Breast epithelium (tissue), 4 donors: ENCODE measurements at regions not wholly inside any gene's neighbourhood (a gene's known extent, or its start where the extent isn't known, plus 50 kb on each side); places are given as distances from the start of the nearest gene placed in this dataset.

Experiments
- DNase-seq, 2 donors: peaks; one replicate each; pipeline ENCODE4 v3.0.0-alpha.2; 2019; ENCODE audit warnings: low spot score in 2 of 2
- H3K27ac ChIP-seq, 2 donors: fragments of 200-600 bp; sonication (generic) in 1 of 2; one replicate each; pipeline ENCODE4 v1.5.1; 2016 to 2019; ENCODE audit warnings: mild to moderate bottlenecking in 1 of 2
- H3K27me3 ChIP-seq, 2 donors: fragments of 200-600 bp; sonication (generic) in 1 of 2; one replicate each; pipeline versions ENCODE4 v1.5.1 to v1.6.0; 2017 to 2019; ENCODE audit warnings: control low read depth in 1 of 2, mild to moderate bottlenecking in 1 of 2
- H3K36me3 ChIP-seq: fragments of 200-600 bp; one replicate; pipeline ENCODE4 v1.5.1; 2019
- H3K4me1 ChIP-seq, 2 donors: fragments of 200-600 bp; sonication (generic); one replicate each; pipeline ENCODE4 v1.5.1; 2016 to 2019; ENCODE audit warnings: control low read depth in 1 of 2
- H3K4me3 ChIP-seq, 3 donors: fragments of 200-600 bp; sonication (generic); 1 replicate in 2 of 3; 2 replicates in 1 of 3; pipeline ENCODE4 v1.5.1; 2016 to 2019; ENCODE audit warnings: mild to moderate bottlenecking in 3 of 3, moderate library complexity in 2 of 3
- H3K9me3 ChIP-seq, 2 donors: fragments of 200-600 bp; sonication (generic) in 1 of 2; one replicate each; pipeline ENCODE4 v1.5.1; 2016 to 2019; ENCODE audit warnings: control low read depth in 1 of 2
- CTCF ChIP-seq, 3 donors: fragments of 450-650 bp; IDR thresholded peaks; one replicate each; pipeline ENCODE4 v1.5.1; 2016 to 2017; ENCODE audit warnings: antibody characterized with exemption in 3 of 3, mild to moderate bottlenecking in 3 of 3, moderate library complexity in 3 of 3
- POLR2A ChIP-seq: fragments of 450-650 bp; IDR thresholded peaks from one replicate; pipeline ENCODE4 v1.6.1; 2016; ENCODE audit warnings: antibody characterized with exemption, mild to moderate bottlenecking, moderate library complexity
- POLR2AphosphoS5 ChIP-seq, 3 donors: sonication (generic); formaldehyde crosslinking; IDR thresholded peaks; one replicate each; pipeline ENCODE4 v1.6.1; 2017; ENCODE audit warnings: antibody characterized with exemption in 3 of 3
- intact Hi-C: fragments of 100-400 bp; cut with DNase I; formaldehyde crosslinking; loops from one replicate; pipeline ENCODE4 v1.15.1; 2023; ENCODE audit warnings: low total_unique reads

DNA sequence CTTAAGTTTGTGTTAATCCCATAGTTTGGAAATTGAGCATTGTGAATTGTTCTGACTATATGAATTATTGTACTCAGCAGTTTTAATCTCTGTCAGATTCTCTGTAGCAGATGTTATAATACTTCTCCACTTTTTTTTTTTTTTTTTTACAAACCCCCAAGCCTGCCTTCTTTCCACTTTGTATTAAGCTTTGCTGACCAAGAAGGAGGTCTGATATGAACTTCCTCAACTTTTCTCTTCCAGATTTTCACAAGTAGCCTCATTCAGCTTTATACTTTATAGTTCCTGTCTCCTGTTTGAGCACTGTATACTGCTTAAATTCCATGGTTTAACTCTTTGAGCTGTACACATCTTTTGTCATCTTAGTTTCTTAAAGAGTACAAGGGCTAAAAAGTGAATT lies 105.0 kb downstream of the HAUS1 start:
- no peaks in the 10 kb centered on the region for H3K4me1 ChIP-seq
- no peak overlapping the region for H3K4me3 ChIP-seq
- no peak overlapping the region for H3K27ac ChIP-seq
- H3K27me3 ChIP-seq: no peaks in the 10 kb centered on the region
- no peaks in the 10 kb centered on the region for H3K36me3 ChIP-seq
- intact Hi-C loops: no loop called here
- TF ChIP-seq POLR2A (no peak), POLR2AphosphoS5 (IDR thresholded peaks at IDR 0.05) (no peak), CTCF (IDR thresholded peaks at IDR 0.05) (no peak)
- H3K9me3 ChIP-seq: no peaks in the 10 kb centered on the region
- no peak for DNase-seq

GRCh38 chr18:46211816-46212215 lies 107.6 kb downstream of the HAUS1 start:
- Histone ChIP-seq H3K4me3 (no peak overlapping the region), H3K9me3 (no peaks in the 10 kb centered on the region), H3K4me1 (no peaks in the 10 kb centered on the region), H3K27me3 (no peaks in the 10 kb centered on the region), H3K27ac (no peak overlapping the region), H3K36me3 (peaks cover 4% of the 10 kb centered on the region)
- TF ChIP-seq POLR2A: no peak
- no peak for TF ChIP-seq POLR2AphosphoS5 (IDR thresholded peaks at IDR 0.05)
- TF ChIP-seq CTCF (IDR thresholded peaks at IDR 0.05): no peak
- no peak for DNase-seq
- intact Hi-C loops: no loop called here

DNA sequence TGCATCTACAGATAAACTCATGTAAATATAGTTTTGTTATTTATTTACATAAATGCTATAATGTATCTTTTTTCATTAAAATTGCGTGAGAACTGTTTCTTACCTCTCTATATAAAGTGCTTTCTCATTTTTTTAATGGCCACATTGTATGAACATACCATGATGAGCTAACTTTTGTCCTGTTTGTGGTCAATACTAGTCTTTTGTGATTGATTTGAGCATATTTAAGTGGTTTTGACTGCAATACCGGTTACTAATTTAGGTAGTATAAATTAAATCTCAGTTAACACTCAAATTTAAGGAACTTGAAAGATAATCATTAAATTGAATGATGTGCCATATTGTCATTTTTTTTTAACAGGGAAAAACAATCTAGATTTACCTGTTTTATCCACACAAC lies 108.2 kb downstream of the HAUS1 start:
- TF ChIP-seq CTCF (IDR thresholded peaks at IDR 0.05) (no peak), POLR2A (no peak), POLR2AphosphoS5 (IDR thresholded peaks at IDR 0.05) (no peak)
- intact Hi-C loops: no loop called here
- Histone ChIP-seq H3K9me3 (no peaks in the 10 kb centered on the region), H3K4me3 (no peak overlapping the region), H3K27me3 (no peaks in the 10 kb centered on the region), H3K27ac (no peak overlapping the region), H3K36me3 (peaks cover 6% of the 10 kb centered on the region), H3K4me1 (no peaks in the 10 kb centered on the region)
- no peak for DNase-seq

DNA sequence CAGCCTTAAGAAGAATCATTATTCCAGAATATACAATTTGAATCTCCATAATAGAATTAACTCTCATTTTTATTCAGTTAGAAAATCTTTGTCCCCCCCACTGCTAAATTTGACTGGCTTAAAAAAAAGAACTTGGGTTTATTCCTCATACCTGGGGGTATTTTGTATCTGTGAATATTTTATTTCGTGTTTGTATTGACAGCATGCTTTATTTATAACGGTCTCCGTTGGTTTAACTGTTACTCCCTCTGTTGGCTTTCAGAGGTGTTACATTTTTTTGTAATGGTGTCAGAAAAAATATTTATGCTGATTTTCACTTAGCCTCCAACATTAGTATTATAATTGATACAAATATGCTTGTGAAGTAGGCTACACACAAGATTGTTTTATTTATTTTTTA lies 109.1 kb downstream of the HAUS1 start:
- H3K27me3 ChIP-seq: no peaks in the 10 kb centered on the region
- peak in 1 of 3 donors; percentile 22 for TF ChIP-seq CTCF (IDR thresholded peaks at IDR 0.05)
- TF ChIP-seq POLR2A: no peak
- no peak for TF ChIP-seq POLR2AphosphoS5 (IDR thresholded peaks at IDR 0.05)
- no peak overlapping the region for H3K27ac ChIP-seq
- intact Hi-C loops: no loop called here
- H3K9me3 ChIP-seq: no peaks in the 10 kb centered on the region
- no peak for DNase-seq
- peaks cover 6% of the 10 kb centered on the region for H3K36me3 ChIP-seq
- no peaks in the 10 kb centered on the region for H3K4me1 ChIP-seq
- no peak overlapping the region for H3K4me3 ChIP-seq

GRCh38 chr18:46214435-46214834 lies 110.2 kb downstream of the HAUS1 start:
- TF ChIP-seq CTCF (IDR thresholded peaks at IDR 0.05) (no peak), POLR2A (no peak)
- intact Hi-C loops: no loop called here
- Histone ChIP-seq H3K9me3 (no peaks in the 10 kb centered on the region), H3K27me3 (no peaks in the 10 kb centered on the region), H3K27ac (no peak overlapping the region), H3K4me1 (no peaks in the 10 kb centered on the region), H3K36me3 (peaks cover 6% of the 10 kb centered on the region), H3K4me3 (no peak overlapping the region)
- no peak for DNase-seq
